ENCODE measurements at regions not wholly inside any gene's neighbourhood (a gene's known extent, or its start where the extent isn't known, plus 50 kb on each side); places are given as distances from the start of the nearest gene placed in this dataset.

GRCh38 chr18:57929922-57930321 is 114.1 kb upstream of the NEDD4L start:
- no peak for TF ChIP-seq CTCF (IDR thresholded peaks at IDR 0.05; ENCODE audit: poor library complexity, severe bottlenecking)
- Histone ChIP-seq H3K36me3 (ENCODE audit: low read depth) (no peaks in the 10 kb centered on the region), H3K9me3 (ENCODE audit: severe bottlenecking) (no peaks in the 10 kb centered on the region), H3K27ac (ENCODE audit: poor library complexity, severe bottlenecking) (no peak overlapping the region), H3K27me3 (ENCODE audit: insufficient read depth, poor library complexity, severe bottlenecking) (no peaks in the 10 kb centered on the region), H3K4me3 (ENCODE audit: severe bottlenecking) (no peak overlapping the region), H3K4me1 (ENCODE audit: insufficient read depth, poor library complexity, severe bottlenecking) (peaks cover 15% of the 10 kb centered on the region)
- no peak for ATAC-seq (ENCODE audit: low read depth)
- DNase-seq (ENCODE audit: low spot score) = no peak

- no peak for TF ChIP-seq CTCF (IDR thresholded peaks at IDR 0.05; ENCODE audit: poor library complexity, severe bottlenecking)
- DNase-seq (ENCODE audit: low spot score) (no peak), ATAC-seq (ENCODE audit: low read depth) (no peak)
- Histone ChIP-seq H3K4me1 (ENCODE audit: insufficient read depth, poor library complexity, severe bottlenecking) (peaks cover 15% of the 10 kb centered on the region), H3K27me3 (ENCODE audit: insufficient read depth, poor library complexity, severe bottlenecking) (no peaks in the 10 kb centered on the region), H3K9me3 (ENCODE audit: severe bottlenecking) (no peaks in the 10 kb centered on the region), H3K4me3 (ENCODE audit: severe bottlenecking) (no peak overlapping the region), H3K27ac (ENCODE audit: poor library complexity, severe bottlenecking) (no peak overlapping the region), H3K36me3 (ENCODE audit: low read depth) (no peaks in the 10 kb centered on the region)
Measured at GRCh38 chr18:57928466-57928865, 115.6 kb upstream of the NEDD4L start.

DNA sequence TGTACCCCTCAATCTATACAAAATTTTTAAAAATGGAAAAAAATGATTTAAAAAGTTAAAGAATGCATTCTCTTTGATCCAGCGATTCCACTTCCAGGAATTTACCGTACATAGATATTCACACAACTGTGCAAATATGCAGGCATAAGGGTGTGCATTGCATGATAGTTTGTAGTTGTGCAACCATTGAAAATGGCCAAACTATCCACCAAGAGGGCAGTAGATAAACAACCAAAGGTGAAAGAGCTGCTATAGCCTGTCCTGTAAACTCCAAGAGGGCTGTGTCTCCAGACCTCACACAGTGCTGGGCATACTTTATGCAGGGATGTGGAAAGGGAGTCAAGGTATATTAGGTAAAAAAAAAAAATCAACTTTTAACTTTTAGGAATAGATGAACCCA is 116.5 kb upstream of the NEDD4L start:
- Histone ChIP-seq H3K36me3 (ENCODE audit: low read depth) (no peaks in the 10 kb centered on the region), H3K4me1 (ENCODE audit: insufficient read depth, poor library complexity, severe bottlenecking) (peaks cover 15% of the 10 kb centered on the region), H3K4me3 (ENCODE audit: severe bottlenecking) (no peak overlapping the region), H3K9me3 (ENCODE audit: severe bottlenecking) (no peaks in the 10 kb centered on the region), H3K27me3 (ENCODE audit: insufficient read depth, poor library complexity, severe bottlenecking) (no peaks in the 10 kb centered on the region), H3K27ac (ENCODE audit: poor library complexity, severe bottlenecking) (no peak overlapping the region)
- ATAC-seq (ENCODE audit: low read depth) (no peak), DNase-seq (ENCODE audit: low spot score) (no peak)
- TF ChIP-seq CTCF (IDR thresholded peaks at IDR 0.05; ENCODE audit: poor library complexity, severe bottlenecking) = no peak

- no peaks in the 10 kb centered on the region for H3K27me3 ChIP-seq (ENCODE audit: insufficient read depth, poor library complexity, severe bottlenecking)
- ATAC-seq (ENCODE audit: low read depth) = peak; percentile 78
- TF ChIP-seq CTCF (IDR thresholded peaks at IDR 0.05; ENCODE audit: poor library complexity, severe bottlenecking) = no peak
- no peaks in the 10 kb centered on the region for H3K36me3 ChIP-seq (ENCODE audit: low read depth)
- H3K27ac ChIP-seq (ENCODE audit: poor library complexity, severe bottlenecking) = peak overlapping the region; percentile 81
- H3K4me1 ChIP-seq (ENCODE audit: insufficient read depth, poor library complexity, severe bottlenecking) = peaks cover 15% of the 10 kb centered on the region
- no peaks in the 10 kb centered on the region for H3K9me3 ChIP-seq (ENCODE audit: severe bottlenecking)
- DNase-seq (ENCODE audit: low spot score) = no peak
- no peak overlapping the region for H3K4me3 ChIP-seq (ENCODE audit: severe bottlenecking)
Measured at GRCh38 chr18:57925706-57926105, 118.3 kb upstream of the NEDD4L start.

DNA sequence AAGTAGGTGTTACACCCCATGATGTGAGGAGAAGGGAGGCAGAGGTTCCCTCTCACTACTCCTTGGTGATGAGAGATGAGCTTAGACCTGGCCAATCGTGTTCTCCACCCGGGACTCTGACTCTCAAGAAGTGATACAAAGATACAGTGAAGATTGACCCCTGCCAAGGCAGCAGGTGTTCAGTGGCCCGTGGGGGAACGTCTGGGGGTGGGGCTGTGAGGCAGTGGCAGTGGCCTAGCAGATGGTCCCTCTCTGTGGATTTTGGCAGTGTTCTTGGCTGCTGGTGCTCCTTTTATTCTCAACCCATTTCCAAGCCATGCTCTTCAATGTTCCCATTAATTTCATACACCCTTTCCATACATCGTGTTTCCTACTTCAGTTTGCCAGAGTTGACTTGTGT is 120.4 kb upstream of the NEDD4L start:
- H3K36me3 ChIP-seq (ENCODE audit: low read depth) = no peaks in the 10 kb centered on the region
- DNase-seq (ENCODE audit: low spot score) (no peak), ATAC-seq (ENCODE audit: low read depth) (no peak)
- peaks cover 15% of the 10 kb centered on the region for H3K4me1 ChIP-seq (ENCODE audit: insufficient read depth, poor library complexity, severe bottlenecking)
- no peak overlapping the region for H3K4me3 ChIP-seq (ENCODE audit: severe bottlenecking)
- H3K27ac ChIP-seq (ENCODE audit: poor library complexity, severe bottlenecking) = no peak overlapping the region
- H3K27me3 ChIP-seq (ENCODE audit: insufficient read depth, poor library complexity, severe bottlenecking) = no peaks in the 10 kb centered on the region
- no peak for TF ChIP-seq CTCF (IDR thresholded peaks at IDR 0.05; ENCODE audit: poor library complexity, severe bottlenecking)
- no peaks in the 10 kb centered on the region for H3K9me3 ChIP-seq (ENCODE audit: severe bottlenecking)
